CD4-positive, alpha-beta T cell treated with Interleukin-2 at 100 ng/mL for 4 hours (primary cell): ENCODE measurements at regions not wholly inside any gene's neighbourhood (a gene's known extent, or its start where the extent isn't known, plus 50 kb on each side); places are given as distances from the start of the nearest gene placed in this dataset.

Experiments used
- DNase-seq: peaks from one replicate; pipeline ENCODE4 v3.0.0-alpha.2; 2020; ENCODE audit warnings: low spot score

DNA sequence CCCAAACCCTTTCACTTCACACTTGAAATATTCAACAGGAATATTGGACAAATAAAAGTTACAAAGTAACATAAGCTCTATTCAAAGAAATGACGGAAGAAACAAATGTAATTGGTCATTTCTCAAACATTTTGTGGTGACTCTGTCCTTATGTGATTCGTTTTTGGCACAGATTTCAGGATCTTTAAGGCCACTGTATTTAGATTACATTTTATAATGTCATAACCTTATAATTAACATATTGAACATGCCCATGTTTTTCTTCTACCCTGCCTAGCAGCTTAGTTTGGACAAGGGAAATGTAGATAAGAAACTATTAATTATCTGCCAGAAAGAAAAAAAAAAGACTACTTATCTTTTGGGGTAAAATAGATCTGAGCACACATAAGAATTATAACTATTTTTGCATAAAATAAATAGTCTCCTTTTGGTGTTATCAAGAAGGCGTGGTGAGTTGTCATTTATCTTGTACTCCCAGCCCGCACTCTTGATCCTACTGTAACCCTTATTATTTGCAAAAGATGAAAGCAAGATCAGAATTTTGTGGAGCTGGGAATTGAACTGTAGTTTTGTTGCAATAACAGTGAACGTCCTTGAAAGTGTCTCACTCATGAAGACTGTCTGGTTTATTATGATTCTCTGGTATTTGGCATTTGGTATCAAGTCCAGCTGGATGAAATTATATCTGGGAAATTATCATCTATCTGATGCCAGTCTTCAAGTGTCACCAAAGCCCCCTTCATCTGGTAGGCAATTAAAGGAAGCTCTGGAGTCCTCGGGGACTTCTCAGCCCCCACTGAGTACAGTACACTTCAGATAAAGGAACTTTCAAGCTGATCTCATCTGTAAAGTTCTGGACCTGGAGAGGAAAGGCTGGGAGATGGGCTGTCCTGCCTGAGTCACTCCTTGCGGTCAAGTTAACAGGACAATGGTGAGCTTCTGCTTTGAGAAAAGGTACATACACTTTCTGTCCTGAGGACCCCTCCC is 175.7 kb upstream of the INHBA start:
- DNase-seq, result no peak

- no peak for DNase-seq
These were observed 174.2 kb upstream of the INHBA start for GRCh38 chr7:41877118-41877517.

DNA sequence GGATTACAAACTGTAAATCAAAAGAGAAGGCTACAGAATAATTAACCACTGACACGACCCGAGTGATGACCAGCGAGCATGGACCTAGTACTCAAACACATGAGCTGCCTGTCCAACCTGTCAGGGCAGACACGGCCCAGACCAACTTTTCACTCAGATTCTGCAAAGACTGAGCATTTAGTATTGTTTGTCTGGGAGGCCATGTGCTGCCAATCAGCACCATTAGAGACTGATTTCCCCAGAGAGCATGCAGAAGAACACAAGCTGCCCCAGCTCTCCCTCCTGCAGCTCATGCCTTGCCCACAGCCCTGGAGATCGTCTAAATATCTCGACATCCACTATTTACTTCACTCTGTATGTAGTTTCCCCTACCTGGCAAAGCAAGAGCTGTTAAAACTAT is 172.6 kb upstream of the INHBA start:
- DNase-seq, result no peak

- no peak for DNase-seq
These were observed 171.4 kb upstream of the INHBA start for GRCh38 chr7:41874201-41874785.

GRCh38 chr7:41873741-41874140 is 170.9 kb upstream of the INHBA start:
- no peak for DNase-seq

- no peak for DNase-seq
These were observed 170.1 kb upstream of the INHBA start for GRCh38 chr7:41872966-41873365.

DNA sequence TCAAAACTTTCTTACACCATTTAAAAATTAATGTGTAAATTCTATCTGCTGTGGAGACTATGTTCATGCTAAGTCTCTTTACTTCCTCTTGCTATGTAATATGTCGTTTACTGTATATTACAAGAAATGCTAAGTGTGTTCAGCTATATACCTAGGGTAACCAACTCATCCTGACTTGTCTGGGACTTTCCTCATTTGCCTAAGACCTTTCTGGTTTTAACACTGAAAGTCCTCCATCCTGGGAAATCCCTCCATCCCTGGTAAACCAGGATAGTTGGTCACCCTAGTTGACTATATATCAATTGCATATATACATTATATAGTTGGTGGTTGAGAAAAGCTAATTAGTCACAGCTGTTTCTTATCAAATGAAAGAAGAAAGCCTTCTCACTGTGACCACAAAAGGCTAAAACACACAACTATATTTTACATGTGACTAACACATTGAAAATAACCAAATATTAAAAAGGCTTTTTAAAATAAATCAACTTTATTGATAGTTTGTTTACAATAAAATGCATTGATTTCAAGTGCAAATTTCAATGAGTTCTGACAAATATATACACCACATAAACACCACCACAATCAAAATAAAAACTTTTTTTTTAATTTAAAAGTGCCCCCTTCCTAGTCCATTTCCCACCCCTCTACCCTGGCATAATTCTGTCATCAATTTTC is 167.7 kb upstream of the INHBA start:
- DNase-seq, result no peak

DNA sequence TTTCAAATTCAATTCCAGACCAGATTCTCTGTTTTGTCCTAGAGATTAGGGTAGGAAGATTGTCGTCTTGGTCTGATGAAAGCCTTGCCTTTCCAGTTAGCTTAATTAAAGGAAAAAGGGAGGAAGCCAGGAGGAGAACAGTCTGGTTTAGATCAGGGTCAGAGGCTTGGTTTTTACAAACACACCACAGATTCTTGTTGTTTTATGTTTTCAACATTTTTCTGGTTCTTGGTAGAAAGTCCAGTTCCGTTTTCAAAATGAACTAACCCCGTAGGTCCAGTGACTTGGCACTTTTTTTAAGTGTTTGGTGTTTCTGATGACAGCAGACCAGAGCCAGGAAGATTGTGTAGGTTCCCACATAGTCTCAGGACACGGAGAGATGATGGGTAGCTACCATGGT is 167.1 kb upstream of the INHBA start:
- no peak for DNase-seq

DNA sequence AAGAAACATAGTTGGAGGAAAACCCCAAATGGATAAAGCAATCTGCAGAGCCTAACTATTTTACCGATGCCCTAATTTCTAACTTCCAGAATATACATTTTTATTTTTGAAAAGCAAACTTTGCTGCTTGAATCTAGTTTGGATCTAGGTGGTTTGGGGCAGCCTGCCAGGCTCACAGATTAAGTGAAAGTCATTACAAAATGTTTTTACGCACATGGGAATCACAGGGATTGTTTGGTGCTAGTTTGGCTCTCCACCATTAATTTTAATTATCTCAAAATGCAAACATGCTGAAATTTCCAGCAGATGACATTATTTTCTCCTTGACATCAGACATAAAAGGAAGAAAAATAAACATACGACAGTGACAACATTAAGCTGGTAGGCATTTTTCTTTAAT is 166.7 kb upstream of the INHBA start:
- DNase-seq, result no peak

DNA sequence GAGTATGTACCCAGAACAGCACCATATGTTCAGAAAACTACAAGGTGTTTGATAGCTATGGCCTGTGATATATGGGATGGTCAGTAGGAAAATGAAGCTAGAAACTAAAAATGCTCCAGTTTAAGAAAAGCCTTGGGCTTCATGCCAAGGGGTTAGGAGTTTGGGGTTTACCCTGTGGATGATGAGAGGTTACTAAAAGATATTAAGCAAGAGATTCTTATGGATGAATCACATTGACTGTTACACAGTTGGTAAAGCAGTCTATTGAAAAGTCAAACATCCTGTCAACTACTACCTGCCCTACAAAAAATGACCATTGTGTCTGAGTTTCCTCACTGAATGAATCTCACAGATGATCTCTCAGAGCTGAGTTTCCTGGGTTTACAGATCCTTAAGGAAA is 166.2 kb upstream of the INHBA start:
- no peak for DNase-seq

DNA sequence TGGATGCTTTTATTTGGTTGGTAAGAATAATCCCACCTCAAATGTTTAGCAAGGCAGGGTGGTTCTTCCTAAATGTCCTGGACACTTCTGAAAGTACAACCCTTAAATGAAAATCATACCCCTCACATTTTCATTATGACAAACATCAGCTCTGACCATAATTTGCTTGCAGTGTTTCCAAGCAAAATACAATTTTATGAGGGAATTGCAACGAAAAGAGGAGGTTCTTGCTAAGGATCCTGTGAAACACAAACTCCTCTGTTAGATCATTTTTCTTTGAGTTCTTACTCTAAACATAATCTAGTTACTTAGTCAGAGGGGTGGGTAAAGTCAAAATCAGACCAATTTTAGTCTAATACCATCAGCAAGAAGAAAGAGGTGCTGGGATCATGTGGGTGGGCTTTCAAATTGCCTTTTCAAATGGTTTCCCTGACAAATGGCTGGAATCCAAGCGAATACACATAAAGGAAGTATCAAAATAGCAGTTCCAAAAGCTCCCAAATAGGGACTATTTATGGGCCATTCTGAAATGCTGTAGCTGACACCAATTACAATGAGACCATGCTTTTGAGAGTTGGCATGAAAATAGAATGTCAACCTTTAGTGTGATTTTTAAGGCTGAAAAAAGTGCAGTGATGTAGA is 164.9 kb upstream of the INHBA start:
- no peak for DNase-seq

DNA sequence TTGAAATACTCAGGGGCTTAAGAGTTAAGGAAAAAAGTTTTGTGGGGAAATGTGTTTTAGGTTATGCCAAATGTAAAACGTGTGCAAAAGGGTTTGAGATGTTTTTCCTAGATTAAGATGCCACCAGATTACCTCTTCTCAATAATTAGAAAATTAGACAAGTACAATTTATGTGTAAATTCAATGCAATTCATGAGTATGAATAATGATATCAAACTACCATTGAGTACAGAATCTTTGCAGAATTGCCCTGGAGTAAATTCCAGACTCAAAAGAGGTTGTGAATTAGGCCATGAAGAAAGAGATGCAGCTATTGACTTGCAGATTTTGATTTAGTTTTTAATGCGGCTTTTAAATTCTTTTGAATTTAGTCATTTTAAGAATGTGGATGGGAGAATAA is 159.4 kb upstream of the INHBA start:
- DNase-seq, result no peak

- no peak for DNase-seq
These were observed 158.8 kb upstream of the INHBA start for GRCh38 chr7:41861642-41862041.

- DNase-seq, result no peak
These were observed 155.3 kb upstream of the INHBA start for GRCh38 chr7:41858201-41858600.

- DNase-seq, result no peak
These were observed 152.9 kb upstream of the INHBA start for GRCh38 chr7:41855798-41856197.

- no peak for DNase-seq
These were observed 144.7 kb upstream of the INHBA start for GRCh38 chr7:41847606-41848005.

GRCh38 chr7:41847151-41847550 is 144.3 kb upstream of the INHBA start:
- no peak for DNase-seq

DNA sequence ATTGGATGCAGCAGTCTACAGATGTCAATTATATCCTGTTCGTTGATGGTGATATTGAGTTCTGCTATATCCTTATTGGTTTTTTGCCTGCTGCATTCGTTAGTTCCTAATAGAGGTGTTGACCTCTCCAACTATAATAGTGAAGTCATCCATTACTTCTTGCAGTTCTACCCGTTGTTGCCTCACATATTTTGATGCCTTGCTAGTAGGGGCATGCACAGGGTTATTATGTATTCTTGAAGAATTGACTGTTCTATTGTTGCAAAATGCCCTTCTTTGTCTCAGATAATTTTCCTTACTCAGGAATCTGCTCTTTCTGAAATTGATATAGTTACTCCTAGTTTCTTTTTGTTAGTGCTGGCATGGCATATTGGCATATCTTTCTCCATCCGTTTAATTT is 140.1 kb upstream of the INHBA start:
- no peak for DNase-seq

DNA sequence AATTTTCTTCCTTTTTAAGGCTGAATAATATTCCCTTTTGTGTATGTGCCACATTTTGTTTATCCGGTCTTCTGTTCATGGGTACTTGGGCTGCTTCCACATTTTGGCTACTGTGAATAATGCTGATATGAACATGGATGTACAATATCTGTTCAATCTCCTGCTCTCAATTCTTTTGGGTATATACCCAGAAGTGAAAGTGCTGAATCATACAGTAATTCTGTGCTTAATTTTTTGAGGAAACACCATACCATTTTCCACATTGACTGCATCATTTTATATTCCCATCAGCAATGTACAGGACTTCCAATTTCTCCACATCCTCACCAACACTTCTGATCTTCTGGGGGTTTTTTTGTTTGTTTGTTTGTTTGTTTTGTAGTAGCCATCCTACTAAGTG is 135.0 kb upstream of the INHBA start:
- DNase-seq, result no peak

DNA sequence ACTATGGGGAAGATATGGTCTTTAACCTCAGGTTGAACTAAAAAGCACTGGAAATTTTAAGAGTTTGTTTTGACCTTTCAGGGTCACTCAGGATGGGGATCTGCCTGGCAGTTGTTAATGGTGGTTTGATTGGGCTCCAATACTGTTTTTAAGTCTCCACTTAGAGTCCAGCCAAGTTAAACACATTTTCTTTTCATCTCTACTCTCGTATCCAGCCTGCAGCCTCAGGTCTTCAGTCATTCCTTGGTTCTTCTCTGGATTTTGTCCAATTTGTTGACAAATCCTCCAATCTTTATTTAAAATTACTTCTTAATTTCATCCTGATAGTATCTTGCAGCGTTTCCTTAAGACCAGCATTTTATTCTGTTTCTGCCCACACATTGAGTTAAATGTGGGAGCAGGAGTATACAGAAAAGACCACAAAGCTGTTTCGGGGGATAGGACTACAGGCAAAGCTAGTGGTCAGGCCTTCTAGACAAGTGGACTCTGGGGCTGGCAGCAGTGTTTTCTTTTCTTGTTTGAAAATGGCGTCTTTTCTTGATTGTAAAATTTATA is 133.2 kb upstream of the INHBA start:
- DNase-seq, result no peak

GRCh38 chr7:41834805-41835694 is 132.2 kb upstream of the INHBA start:
- no peak for DNase-seq
